DMS 273 (cell line): ENCODE measurements at regions not wholly inside any gene's neighbourhood (a gene's known extent, or its start where the extent isn't known, plus 50 kb on each side); places are given as distances from the start of the nearest gene placed in this dataset.
"Not testable (repeated sequence)": the region's sequence is repeated elsewhere in the genome, so short reads cannot be mapped to it uniquely, and the experiment has no call there.

Source experiments
- DNase-seq: peaks from one replicate; lab custom pipeline; 2025; ENCODE audit not compliant: unreplicated experiment; lab: John Stamatoyannopoulos, UW

DNA sequence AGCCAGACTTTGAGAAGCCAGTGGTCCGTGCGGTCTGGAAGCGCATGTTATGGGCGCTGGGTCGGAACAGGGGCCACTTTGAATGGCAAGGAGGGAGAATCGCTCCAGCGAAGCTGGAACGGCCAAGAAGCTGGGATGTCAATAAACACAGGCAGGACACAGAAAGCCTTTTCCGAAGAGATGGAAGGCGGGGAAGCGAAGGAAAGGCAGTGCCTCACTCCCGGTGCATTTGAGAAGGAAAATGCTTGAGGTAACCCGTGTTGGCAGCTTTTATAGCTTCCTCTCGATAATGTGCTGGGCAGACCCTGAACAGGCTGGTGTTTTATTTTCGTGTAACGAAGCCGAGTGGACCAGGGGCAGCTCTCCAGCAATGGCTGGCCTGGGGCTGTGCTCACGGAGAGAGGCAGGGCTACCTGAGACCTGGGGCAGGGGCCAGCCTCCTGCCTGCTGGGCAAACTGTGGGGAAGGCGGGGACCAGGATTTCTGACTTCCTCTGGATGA is 84.2 kb upstream of the SPRY4 start:
- no peak for DNase-seq

DNA sequence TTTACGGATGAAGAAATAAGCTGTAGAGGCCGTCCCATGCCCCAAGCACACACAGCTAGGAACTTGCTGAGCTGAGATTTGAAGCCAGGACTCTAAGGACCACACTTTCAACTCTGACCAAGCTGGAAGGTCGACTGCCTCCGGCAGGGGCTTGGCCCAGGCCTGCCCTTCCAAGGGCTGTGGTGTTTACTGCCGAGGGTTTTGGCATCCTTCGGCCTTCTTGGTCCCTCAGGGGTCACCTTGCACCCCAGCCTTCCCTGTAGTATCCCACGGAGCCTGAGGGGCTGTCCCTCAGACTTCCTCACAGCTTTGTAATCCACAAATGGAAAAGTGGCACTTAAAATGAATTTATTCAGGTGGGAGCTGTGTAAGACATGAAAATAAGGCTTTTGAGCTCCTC is 83.7 kb upstream of the SPRY4 start:
- no peak for DNase-seq

DNA sequence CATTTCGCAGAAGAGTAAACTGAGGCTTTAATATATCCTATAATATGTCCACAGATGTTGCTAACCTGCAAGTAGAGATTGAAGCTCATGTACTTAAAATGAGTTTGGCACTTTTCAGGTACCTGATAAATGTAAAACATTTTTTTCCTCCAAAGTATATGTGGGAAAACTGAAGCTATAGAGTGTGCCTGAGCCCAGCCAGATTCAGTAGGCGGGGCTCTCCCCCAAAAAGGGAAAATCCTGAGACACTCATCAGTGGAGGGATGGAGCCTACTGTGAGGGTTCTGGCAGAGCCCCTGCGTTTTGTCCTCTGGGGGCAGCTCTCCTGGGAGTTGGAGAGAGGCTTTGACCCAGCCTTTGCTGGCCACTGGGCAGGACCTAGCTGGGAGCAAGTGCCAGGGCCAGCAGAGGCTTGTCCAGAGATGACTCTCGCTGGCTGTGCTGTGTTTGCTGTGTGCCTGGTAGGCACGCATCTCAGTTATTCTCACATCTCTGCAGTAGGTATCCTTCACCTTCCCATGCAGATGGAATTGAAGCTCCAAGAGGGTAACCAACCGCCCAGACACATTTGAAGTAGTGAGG is 81.1 kb upstream of the SPRY4 start:
- DNase-seq = no peak

DNA sequence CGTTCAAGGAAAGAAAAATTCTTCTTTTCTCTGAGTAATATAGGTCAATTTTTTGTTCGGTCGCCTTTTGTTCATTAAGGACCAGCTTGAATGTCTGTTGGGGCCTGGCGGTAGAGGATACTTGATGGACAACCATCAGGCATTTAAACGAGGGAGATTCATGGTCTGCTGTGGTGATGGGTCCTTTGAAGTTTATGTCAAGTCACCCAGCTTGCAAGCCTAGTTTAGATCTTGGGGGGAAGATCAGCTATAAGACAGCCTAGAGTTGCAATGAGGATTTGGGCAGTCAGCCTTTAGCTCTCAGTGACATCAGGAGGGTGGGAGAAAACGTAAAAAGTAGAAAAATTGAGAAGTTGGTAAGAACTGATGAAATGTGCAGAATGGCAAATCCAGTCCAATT is 80.2 kb upstream of the SPRY4 start:
- DNase-seq = no peak

DNA sequence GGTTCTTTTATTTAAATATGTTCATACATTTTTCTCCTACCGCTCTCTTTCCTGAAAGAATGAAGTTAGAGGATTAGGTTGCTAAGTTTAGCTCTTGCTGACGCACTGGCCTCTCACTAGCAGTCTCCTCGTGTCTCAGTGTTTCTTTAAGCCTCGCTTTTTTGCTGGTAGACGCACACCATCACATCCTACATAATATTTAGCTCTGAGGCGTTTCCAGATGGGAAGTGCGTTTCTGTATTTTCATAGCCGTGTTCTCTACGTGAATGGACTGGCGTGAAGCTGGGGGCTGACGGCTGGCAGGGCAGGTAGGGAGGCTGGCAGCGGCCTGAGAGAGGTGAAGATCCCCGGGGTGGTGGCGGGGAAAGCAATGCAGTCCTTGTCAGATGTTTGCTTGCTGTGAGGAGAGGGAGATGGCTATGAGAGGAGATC is 79.2 kb upstream of the SPRY4 start:
- no peak for DNase-seq

DNA sequence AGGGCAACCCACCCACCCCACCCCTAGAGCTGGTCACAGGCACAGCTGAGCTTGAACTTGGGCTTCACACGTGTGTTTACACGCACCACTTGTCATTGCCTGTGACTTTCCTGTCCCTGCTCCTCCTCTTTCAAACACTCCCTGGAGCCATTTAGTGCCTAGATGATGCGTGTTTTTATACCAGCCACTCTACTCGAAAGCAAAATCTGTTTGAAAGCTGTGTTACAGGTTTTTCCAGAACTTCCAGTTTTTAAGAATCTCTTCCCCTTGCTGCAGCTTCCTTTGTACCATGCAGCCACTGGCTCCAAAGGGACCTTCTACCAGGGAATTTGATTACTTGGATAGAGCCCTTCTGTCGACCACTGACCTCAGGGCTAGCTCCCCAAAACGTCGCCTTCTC is 78.8 kb upstream of the SPRY4 start:
- no peak for DNase-seq

DNA sequence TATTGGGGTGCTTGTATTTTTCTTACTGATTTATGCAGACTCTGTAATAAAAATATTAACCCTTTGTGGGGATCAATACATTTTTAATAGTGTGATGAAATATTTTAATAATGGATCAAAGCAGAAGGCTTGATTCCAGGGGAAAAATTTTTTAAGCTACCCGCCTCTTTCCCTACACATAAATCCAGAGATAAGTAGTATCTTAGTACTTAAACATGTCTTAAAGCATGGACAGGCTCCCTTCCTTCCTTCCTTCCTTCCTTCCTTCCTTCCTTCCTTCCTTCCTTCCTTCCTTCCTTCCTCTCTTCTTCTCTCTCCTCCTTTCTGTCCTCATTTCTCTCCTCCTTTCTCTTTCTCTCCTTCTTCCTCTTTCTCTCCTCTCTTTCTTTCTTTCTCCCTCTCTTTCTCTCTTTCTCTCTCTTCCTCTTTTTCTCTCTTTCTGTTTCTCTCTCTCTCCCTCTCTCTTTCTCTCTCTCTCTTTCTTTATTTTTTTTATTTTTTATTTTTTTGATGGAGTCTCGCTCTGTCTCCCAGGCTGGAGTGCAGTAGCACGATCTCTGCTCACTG is 78.0 kb upstream of the SPRY4 start:
- no peak for DNase-seq

DNA sequence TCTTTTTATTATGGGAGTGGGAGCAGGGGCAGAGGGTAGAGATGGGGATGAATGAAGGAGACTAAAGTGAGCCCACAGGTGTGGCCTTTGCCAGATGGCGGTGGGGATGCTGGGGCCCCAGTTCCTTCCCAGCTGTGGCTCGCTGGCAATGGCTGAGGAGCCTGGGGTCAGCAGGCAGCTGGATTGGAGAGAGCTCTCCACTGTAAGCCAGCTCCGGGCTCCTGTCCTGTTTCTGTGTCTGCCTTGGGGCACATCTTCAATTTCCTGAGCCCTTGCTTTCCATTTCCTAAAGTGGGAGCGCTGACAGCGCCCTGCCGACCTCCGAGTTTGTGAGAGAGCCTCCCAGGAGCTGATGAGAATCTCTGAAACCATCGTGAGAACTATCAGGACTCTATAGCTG is 75.6 kb upstream of the SPRY4 start:
- no peak for DNase-seq

DNA sequence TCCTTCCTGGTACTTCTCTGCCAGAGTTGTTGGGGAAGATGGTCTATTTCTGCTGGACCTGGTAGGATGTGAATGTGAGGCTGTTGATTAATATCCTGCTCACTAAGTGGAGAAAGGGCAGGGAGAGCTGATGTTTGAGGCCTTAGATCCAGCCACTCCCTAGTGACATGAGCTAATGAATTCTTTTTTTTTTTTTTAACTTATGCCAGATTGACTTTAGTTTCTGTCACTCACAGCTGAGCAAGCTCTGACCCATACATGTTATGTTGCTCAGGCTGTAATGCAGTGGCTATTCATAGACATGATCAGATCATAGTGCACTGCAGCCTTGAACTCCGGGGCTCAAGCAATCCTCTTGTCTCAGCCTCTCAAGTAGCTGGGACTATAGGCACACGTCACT is 75.1 kb upstream of the SPRY4 start:
- DNase-seq = no peak

DNA sequence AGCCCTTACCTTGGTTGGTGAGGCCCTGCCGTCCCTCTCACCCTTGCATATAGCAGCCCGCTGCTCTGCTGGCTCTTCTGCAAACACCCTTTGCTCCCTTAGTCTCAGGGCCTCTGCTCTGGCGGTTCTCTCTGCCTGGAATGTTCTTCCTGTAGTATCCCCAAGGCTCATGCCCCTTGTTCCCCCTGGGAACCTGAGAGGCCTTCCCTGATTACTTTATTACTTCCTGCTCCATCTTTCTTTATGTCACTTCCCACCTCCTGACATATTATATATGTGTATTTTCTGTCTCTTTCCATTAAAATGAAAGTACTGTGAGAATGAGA is 73.9 kb upstream of the SPRY4 start:
- DNase-seq = no peak

DNA sequence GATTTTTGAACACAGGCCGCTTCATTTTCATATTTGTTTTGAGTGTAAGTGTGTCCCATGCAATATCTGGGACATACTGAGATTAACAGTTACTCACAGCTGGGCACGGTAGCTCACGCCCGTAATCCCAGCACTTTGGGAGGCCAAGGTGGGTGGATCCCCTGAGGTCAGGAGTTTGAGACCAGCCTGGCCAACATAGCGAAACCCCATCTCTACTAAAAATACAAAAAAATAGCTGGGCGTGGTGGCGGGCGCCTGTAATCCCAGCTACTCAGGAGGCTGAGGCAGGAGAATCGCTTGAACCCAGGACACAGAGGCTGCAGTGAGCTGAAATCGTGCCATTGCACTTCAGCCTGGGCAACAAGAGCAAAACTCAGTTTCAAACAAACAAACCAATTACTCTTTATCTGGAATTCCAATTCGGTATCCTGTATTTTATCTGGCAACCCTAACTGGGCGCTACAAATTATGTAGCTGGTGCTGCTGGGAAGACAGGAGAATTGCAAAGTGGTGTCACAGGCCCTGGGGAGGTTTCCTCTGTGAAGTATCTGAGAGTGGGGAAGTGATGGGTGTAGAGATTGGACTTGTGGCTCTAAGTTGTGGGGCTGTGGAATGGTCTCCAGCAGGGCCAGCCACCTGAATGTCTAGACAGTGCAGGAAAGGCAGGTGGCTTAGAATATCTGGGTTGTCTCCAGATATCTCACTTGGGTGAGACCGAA is 73.3 kb upstream of the SPRY4 start:
- DNase-seq = not testable (repeated sequence)

DNA sequence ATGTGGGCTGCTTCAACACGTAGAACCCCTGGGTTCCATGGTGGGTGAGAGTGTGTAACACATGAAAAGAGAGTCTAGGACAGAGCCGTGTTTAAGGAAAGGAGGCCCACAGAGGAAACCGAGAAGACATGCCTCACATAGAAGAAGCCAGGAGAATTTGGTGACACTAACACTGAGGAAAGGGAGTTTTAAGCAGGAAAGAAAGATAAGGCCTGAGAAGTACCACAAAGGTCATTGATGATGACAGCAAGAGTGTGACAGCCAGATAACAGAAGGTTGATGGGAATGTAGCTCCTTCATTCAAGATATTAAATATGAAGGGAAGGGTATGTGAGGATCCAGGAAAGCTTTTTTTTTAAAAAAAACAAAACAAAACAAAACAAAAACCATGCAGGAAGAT is 72.4 kb upstream of the SPRY4 start:
- DNase-seq = no peak

DNA sequence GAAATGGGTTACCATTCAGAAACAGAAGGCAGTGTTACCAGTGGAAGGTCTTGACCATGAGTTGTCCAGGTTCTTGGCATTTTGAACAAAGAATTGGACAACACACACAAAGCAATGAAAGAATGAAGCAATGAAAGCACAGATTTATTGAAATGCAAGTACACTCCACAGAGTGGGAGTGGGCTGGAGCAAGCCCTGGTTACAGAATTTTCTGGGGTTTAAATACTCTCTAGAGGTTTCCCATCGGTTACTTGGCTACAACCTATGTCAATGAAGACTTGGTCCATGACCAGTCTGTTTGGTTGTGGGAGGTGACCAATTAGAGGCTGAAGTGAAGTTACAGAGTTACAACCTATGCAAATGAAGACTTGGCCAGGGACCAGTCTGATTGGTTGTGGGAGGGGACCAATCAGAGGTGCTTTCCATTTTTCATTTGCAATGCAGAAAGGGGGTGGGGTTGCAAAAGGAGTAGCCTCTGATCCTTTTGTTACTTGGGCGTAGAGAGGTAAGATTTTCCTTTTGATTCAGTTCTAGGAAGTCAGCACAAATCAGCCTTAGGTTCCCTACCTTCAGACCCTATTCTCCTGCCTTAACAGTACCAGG is 71.7 kb upstream of the SPRY4 start:
- DNase-seq = no peak

DNA sequence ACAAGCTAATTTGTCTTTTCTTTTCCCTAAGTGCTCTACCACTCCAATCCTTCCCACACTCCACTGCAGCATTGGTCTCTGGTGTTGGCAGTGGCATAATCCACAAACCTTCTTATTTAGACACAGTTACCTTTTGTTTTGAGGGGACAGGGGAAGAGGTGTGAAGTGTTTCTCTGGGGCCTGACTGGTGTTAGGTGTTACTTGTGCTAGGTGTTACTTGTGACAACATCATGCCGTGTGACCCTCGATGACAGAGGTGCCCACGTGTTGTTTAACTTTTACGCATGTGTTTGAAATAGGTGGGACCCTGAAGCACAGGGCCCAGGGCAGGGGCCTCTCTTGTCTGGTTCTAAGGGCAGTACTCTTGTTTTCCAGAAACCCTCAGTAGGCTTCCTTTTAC is 70.5 kb upstream of the SPRY4 start:
- no peak for DNase-seq

DNA sequence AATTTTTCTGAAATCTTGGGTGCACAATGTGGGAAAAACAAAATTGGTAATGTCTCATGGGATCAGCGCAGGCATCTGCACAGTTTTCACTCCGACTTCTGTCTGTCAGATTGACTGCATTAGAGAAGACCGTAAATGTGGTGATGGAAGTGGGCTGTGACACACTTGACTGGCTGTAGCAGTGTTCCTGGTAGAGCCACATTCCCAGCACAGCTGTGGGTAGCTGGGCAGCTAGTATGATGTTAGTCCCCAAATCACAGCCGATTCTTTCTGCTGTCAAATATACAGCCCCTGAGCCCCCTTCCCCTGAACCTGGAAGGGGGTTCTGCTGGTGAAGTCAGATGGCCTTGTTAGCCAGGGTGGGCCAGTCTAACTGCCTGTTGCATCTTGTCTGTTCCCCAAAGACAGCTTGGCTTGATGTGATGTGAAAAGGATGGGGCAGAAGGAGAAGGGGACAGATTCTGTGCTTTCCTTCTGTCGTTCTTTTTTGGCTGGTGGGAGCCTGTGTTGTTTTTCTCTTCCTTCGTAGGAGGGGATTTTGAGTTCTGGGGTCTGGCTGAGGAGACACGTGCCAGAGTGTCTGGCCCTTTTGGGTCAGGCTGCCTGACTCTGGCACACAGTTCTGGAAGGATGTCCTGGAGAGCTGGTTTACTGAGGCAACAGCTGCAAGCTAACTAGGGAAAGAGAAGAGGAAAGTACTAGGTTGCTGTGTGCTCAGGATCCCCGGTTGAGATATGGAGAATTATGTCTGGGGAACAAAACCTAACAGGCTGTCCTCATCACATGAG is 66.4 kb upstream of the SPRY4 start:
- peak; percentile 16 for DNase-seq

DNA sequence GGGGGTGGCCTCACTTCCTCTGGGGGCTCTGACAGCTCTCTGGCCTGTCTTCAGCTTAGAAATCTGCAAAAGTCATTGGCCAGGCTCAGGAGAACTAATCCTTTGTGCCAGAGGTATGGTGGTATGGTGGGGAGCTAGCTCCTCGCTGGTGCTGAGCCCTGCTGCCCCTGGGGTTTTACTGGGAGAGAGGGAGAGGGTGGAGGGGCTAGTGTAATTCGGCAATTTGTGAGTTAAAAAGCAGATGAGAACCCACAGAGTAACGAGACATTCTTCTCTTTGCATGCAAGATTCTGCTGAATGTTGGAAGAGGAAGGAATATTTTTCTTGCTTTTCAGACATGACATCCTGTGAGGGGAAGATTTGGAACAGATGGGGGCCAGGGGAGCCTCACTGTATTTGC is 65.5 kb upstream of the SPRY4 start:
- DNase-seq = no peak

DNA sequence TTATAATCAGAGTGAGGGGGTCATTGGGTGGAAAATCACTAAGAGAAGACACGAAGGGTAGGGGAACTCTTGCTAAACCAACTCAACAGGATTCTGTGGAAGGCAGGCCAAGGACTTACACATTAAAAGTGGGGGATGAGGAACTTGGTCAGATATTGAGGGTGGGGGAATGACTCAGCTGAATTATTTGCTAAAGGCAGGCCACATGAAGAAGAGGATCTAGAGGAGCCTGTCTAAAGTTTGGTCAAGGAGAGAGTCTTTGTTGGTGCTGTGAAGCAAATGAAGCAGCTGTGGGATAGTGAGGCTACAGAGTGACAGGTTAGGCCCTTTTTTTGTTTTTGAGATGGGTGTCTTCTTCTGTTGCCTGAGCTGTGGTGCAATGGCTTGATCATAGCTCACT is 63.9 kb upstream of the SPRY4 start:
- no peak for DNase-seq

DNA sequence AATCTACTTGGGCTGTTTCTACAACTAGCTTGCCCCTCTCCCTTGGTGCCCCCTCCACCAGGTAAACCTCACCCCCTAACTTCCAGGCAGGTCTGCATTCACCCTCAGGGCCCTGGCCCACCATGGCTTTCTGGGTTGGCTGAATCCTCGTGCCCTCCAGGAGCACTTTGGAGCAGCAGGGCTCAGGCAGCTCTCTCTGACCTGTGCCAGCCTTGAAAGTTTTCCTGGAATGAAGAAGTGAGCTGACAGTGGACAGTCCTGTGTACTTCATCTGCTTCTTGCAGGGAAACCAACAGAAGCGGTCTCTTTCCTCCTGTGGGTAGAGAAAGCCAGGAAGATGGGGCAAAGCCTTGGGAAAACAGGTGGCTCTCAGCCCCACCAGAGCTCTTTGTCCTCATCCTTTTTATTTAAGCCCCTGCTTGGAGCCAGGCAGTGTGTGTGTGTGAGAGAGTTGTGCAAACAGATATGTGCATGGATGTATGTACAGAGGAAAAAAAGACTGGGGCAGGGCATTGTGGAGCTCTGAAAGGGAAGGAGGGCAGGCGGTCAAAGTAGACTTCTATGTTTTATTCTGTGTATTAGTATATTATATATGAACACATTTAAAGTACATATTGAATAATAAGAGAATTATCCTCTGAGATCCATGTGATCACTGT is 62.3 kb upstream of the SPRY4 start:
- no peak for DNase-seq

DNA sequence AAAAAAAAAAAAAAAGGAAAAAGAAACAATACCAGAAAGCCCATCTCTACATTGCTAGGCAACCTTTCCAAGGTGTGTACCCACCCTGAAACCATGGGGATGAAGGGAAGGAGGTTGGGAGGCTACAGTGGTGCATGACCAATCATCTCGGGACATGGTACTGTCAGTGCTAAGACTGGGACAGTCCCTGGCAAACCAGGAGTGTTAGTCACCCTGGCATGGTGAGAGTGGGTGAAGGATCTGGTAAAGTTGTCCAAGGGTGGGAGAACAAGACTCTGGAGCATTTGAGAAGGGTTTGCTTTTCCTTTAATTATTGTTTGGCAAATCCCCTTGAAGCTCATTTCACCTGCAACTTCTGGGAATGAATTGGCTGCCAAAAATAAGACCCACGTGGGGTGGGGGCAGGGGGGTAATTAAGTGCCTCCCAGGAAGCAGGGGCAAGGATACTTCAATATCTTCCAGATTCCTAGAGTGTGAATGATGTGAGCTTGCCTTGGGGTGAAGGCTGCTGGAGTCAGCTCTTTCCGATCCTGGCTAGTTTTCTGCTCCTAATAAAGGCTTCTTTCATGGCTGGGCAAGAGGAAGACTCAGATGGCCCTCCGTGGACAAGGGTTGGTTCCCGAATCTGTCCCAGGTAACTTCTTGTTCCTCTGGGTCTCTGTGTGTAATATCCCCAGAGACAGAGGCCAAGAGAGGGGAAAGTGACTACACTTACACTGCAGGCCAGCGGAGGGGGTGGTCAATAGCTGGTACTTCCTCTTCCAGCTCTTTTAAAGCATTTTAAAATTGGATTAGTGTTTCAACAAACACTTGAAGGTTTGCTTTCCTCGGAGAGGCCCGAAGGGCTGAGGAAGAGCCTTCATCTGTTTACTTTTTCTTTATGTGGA is 61.6 kb upstream of the SPRY4 start:
- no peak for DNase-seq

DNA sequence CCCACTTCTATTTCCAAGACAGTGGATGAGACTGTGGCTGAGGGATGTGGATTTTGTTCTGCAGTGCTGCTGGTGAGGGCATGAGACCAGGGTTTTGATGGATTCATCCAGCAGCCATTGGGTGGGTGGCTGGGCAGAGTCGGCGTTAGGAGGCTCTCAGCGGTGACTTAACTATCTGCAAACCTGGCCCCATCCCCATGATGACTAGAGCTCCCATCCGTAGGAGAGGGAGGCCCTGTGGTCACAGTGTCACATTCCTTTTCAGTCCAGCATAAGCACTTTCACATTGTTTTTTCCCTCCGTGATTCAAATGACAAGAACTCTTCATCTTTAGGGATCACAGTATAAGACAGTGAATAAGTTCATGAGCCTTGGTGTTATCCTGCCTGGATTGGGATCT is 60.4 kb upstream of the SPRY4 start:
- no peak for DNase-seq
